ENCODE measurements at regions not wholly inside any gene's neighbourhood (a gene's known extent, or its start where the extent isn't known, plus 50 kb on each side); places are given as distances from the start of the nearest gene placed in this dataset.
"Not testable (repeated sequence)": the region's sequence is repeated elsewhere in the genome, so short reads cannot be mapped to it uniquely, and the experiment has no call there.

DNA sequence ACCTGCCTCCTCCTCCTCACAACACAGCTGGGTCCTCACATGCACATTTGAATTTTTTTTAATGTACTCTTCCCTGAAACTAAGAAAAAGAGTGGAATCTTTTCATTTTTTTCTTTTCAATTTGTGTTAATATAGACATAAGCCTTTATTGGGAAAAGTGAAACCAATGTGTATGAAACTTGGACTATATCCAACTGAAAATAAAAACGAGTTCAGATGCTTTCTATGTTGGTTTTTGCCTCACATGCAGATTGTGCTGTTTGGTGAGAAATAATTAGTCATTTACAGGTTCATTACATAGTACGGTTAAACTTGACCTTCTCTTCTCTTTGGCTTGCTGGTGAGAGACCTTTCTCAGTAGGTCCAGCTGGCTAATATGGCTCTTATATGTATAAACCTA, 515.2 kb upstream of the FANCL start:
- H3K4me3 ChIP-seq (ENCODE audit: extremely low read depth in 1 of 4, insufficient read depth in 2 of 4, low read depth in 3 of 4, low read length in 4 of 4), result no peak overlapping the region
- no peak for TF ChIP-seq BRCA1 (IDR thresholded peaks at IDR 0.05; ENCODE audit: low read depth, low read length)
- no peak overlapping the region for H4K91ac ChIP-seq (replicated peaks; ENCODE audit: insufficient read length, low read length)
- no peak overlapping the region for H2BK15ac ChIP-seq (ENCODE audit: low read length)
- no peaks in the 10 kb centered on the region for H3K23me2 ChIP-seq (ENCODE audit: low read depth, low read length)
- H2BK5ac ChIP-seq (ENCODE audit: low read depth, low read length), result no peak overlapping the region
- H3K9me3 ChIP-seq (ENCODE audit: insufficient read depth in 2 of 2, low read depth in 1 of 2, low read length in 1 of 2), result peaks cover 3 to 5% of the 10 kb centered on the region in 2 experiments; a peak in 2 of 4 replicates
- H2AFZ ChIP-seq (ENCODE audit: low read length), result no peak overlapping the region
- no peaks in the 10 kb centered on the region for H3K27me3 ChIP-seq (replicated peaks in 1 of 4; ENCODE audit: control insufficient read depth in 3 of 4, extremely low read depth in 1 of 4, insufficient read depth in 3 of 4, low read length in 3 of 4)
- no peak overlapping the region for H2BK20ac ChIP-seq (ENCODE audit: low read length)
- H3K4ac ChIP-seq (replicated peaks; ENCODE audit: insufficient read length, low read depth, low read length), result no peak overlapping the region
- H3K4me2 ChIP-seq (ENCODE audit: insufficient read depth in 1 of 2, low read depth in 2 of 2, low read length in 2 of 2), result no peak overlapping the region
- H3K18ac ChIP-seq (ENCODE audit: extremely low read depth, low read length), result no peak overlapping the region
- no peak overlapping the region for H2BK12ac ChIP-seq (ENCODE audit: low read depth, low read length)
- ChIA-PET POLR2A (ENCODE audit: partially characterized antibody) (no interaction called here), CTCF (ENCODE audit: partially characterized antibody) (no interaction called here)
- no peaks in the 10 kb centered on the region; a peak in 1 of 7 replicates for H3K4me1 ChIP-seq (replicated peaks in 1 of 4; ENCODE audit: control insufficient read depth in 3 of 4, insufficient read depth in 4 of 4, low read length in 3 of 4)
- H3K27ac ChIP-seq (ENCODE audit: low read depth, low read length), result no peak overlapping the region
- H3K23ac ChIP-seq (ENCODE audit: insufficient read length), result no peak overlapping the region
- no peak overlapping the region for H3K9ac ChIP-seq (replicated peaks in 1 of 4; ENCODE audit: extremely low read depth in 1 of 4, low read depth in 3 of 4, low read length in 3 of 4)
- FAIRE-seq, result no peak
- no peaks in the 10 kb centered on the region for H3K79me2 ChIP-seq (ENCODE audit: control insufficient read depth in 1 of 2, insufficient read depth in 2 of 2, low read length in 2 of 2)
- no peaks in the 10 kb centered on the region for H4K20me1 ChIP-seq (replicated peaks in 1 of 2; ENCODE audit: control insufficient read depth in 1 of 2, insufficient read depth in 2 of 2, low read length in 2 of 2)
- WGBS, 2 experiments (ENCODE audit: extremely low coverage in 1 of 2, insufficient coverage in 1 of 2, insufficient read length in 1 of 2, insufficient replicate concordance in 2 of 2, low coverage in 1 of 2, low lambda C conversion rate in 2 of 2, missing lambda C conversion rate in 1 of 2), result 77% methylated on average over 2 of the region's 2 CpGs; no CpG with 5 or more reads in 1 of the 2 experiments
- no peak overlapping the region for H2AK5ac ChIP-seq (ENCODE audit: low read depth, low read length)
- no peak overlapping the region for H3K14ac ChIP-seq (ENCODE audit: insufficient read length)
- H2BK120ac ChIP-seq (replicated peaks; ENCODE audit: low read depth, low read length), result no peak overlapping the region
- no peak overlapping the region for H4K5ac ChIP-seq (ENCODE audit: insufficient read length, low read depth, low read length)
- no peaks in the 10 kb centered on the region for H3K79me1 ChIP-seq (ENCODE audit: low read depth, low read length)
- no peak overlapping the region for H4K8ac ChIP-seq (ENCODE audit: extremely low read depth, insufficient read depth, low read length)
- no peak for DNase-seq (ENCODE audit: low read depth in 1 of 2, low spot score in 2 of 2)
- no peak overlapping the region for H3K56ac ChIP-seq (replicated peaks; ENCODE audit: insufficient read length, low read depth, low read length)
- no peaks in the 10 kb centered on the region for H3K36me3 ChIP-seq (ENCODE audit: control insufficient read depth in 2 of 4, insufficient read depth in 4 of 4, low read length in 3 of 4)

GRCh38 chr2:58752507-58752906, 511.4 kb upstream of the FANCL start:
- H2BK12ac ChIP-seq (ENCODE audit: low read depth, low read length); H4K5ac ChIP-seq (ENCODE audit: insufficient read length, low read depth, low read length); H3K27ac ChIP-seq (ENCODE audit: low read depth, low read length); H3K9me3 ChIP-seq (ENCODE audit: insufficient read depth in 2 of 2, low read depth in 1 of 2, low read length in 1 of 2); H3K27me3 ChIP-seq (replicated peaks in 1 of 4; ENCODE audit: control insufficient read depth in 3 of 4, extremely low read depth in 1 of 4, insufficient read depth in 3 of 4, low read length in 3 of 4); H3K4ac ChIP-seq (replicated peaks; ENCODE audit: insufficient read length, low read depth, low read length); H2BK5ac ChIP-seq (ENCODE audit: low read depth, low read length); H3K9ac ChIP-seq (replicated peaks in 1 of 4; ENCODE audit: extremely low read depth in 1 of 4, low read depth in 3 of 4, low read length in 3 of 4); FAIRE-seq; H3K36me3 ChIP-seq (ENCODE audit: control insufficient read depth in 2 of 4, insufficient read depth in 4 of 4, low read length in 3 of 4); H2BK15ac ChIP-seq (ENCODE audit: low read length); H2BK20ac ChIP-seq (ENCODE audit: low read length); DNase-seq (ENCODE audit: low read depth in 1 of 2, low spot score in 2 of 2); H3K14ac ChIP-seq (ENCODE audit: insufficient read length); H3K56ac ChIP-seq (replicated peaks; ENCODE audit: insufficient read length, low read depth, low read length); H3K4me2 ChIP-seq (ENCODE audit: insufficient read depth in 1 of 2, low read depth in 2 of 2, low read length in 2 of 2); H2AK5ac ChIP-seq (ENCODE audit: low read depth, low read length); H3K23ac ChIP-seq (ENCODE audit: insufficient read length); H3K79me2 ChIP-seq (ENCODE audit: control insufficient read depth in 1 of 2, insufficient read depth in 2 of 2, low read length in 2 of 2); H3K23me2 ChIP-seq (ENCODE audit: low read depth, low read length); H2BK120ac ChIP-seq (replicated peaks; ENCODE audit: low read depth, low read length); H3K79me1 ChIP-seq (ENCODE audit: low read depth, low read length); H4K91ac ChIP-seq (replicated peaks; ENCODE audit: insufficient read length, low read length); H3K18ac ChIP-seq (ENCODE audit: extremely low read depth, low read length); H2AFZ ChIP-seq (ENCODE audit: low read length); H3K4me1 ChIP-seq (replicated peaks in 1 of 4; ENCODE audit: control insufficient read depth in 3 of 4, insufficient read depth in 4 of 4, low read length in 3 of 4); H3K4me3 ChIP-seq (ENCODE audit: extremely low read depth in 1 of 4, insufficient read depth in 2 of 4, low read depth in 3 of 4, low read length in 4 of 4); H4K20me1 ChIP-seq (replicated peaks in 1 of 2; ENCODE audit: control insufficient read depth in 1 of 2, insufficient read depth in 2 of 2, low read length in 2 of 2); POLR2A ChIA-PET (ENCODE audit: partially characterized antibody); H4K8ac ChIP-seq (ENCODE audit: extremely low read depth, insufficient read depth, low read length): not testable (repeated sequence)
- CTCF ChIA-PET (ENCODE audit: partially characterized antibody), result interaction anchor here (0.9 to 1.0 kb wide), 2 partner anchors 9 to 181 kb away, joined by 3 to 4 read pairs; no protein-coding TSS in a partner anchor
- WGBS, 2 experiments (ENCODE audit: extremely low coverage in 1 of 2, insufficient coverage in 1 of 2, insufficient read length in 1 of 2, insufficient replicate concordance in 2 of 2, low coverage in 1 of 2, low lambda C conversion rate in 2 of 2, missing lambda C conversion rate in 1 of 2), result 62% methylated on average over 2 of the region's 2 CpGs; no CpG with 5 or more reads in 1 of the 2 experiments
